Activated CD8-positive, alpha-beta T cell treated with anti-CD3 and anti-CD28 coated beads for 36 hours (primary cell): ENCODE measurements at regions not wholly inside any gene's neighbourhood (a gene's known extent, or its start where the extent isn't known, plus 50 kb on each side); places are given as distances from the start of the nearest gene placed in this dataset.

Experiments used
- ATAC-seq: fragments of 200-7000 bp; cut with Tn5 transposase; one replicate; pipeline ENCODE4 v1.10.0; 2021; ENCODE audit warnings: mild to moderate bottlenecking, moderate library complexity
- CTCF ChIA-PET: fragments of 350-600 bp; sonication (Branson Sonifier 250); formaldehyde crosslinking; loops from one replicate; lab custom pipeline; 2021; ENCODE audit warnings: antibody characterized with exemption; lab: Charles Lee
- POLR2A ChIA-PET: fragments of 350-600 bp; sonication (Branson Sonifier 250); formaldehyde crosslinking; loops from one replicate; lab custom pipeline; 2021; ENCODE audit warnings: antibody characterized with exemption; lab: Charles Lee
- DNase-seq: peaks from one replicate; pipeline ENCODE4 v3.0.0-alpha.2; 2020
- H3K27ac Mint-ChIP-seq: one replicate; pipeline ENCODE4 v1.8.0; 2021; ENCODE audit warnings: mild to moderate bottlenecking, mixed read lengths
- H3K27me3 Mint-ChIP-seq: one replicate; pipeline ENCODE4 v1.8.0; 2021; ENCODE audit warnings: mixed read lengths
- H3K36me3 Mint-ChIP-seq: one replicate; pipeline ENCODE4 v1.8.0; 2021; ENCODE audit warnings: low read depth, mixed read lengths
- H3K4me1 Mint-ChIP-seq: one replicate; pipeline ENCODE4 v1.8.0; 2021; ENCODE audit warnings: low read depth, mixed read lengths
- H3K4me3 Mint-ChIP-seq: one replicate; pipeline ENCODE4 v1.8.0; 2021; ENCODE audit warnings: mild to moderate bottlenecking, moderate library complexity, mixed read lengths
- H3K9me3 Mint-ChIP-seq: one replicate; pipeline ENCODE4 v1.8.0; 2021; ENCODE audit warnings: mixed read lengths
- intact Hi-C: fragments of 100-400 bp; cut with micrococcal nuclease; formaldehyde crosslinking; loops from one replicate; pipeline ENCODE4 v1.10.0; 2022
- TF ChIP-seq, protein P1 (sequence below): fragments of 200-600 bp; IDR thresholded peaks from one replicate; pipeline ENCODE4 v1.8.0; 2022; ENCODE audit warnings: antibody characterized with exemption, mild to moderate bottlenecking

DNA sequence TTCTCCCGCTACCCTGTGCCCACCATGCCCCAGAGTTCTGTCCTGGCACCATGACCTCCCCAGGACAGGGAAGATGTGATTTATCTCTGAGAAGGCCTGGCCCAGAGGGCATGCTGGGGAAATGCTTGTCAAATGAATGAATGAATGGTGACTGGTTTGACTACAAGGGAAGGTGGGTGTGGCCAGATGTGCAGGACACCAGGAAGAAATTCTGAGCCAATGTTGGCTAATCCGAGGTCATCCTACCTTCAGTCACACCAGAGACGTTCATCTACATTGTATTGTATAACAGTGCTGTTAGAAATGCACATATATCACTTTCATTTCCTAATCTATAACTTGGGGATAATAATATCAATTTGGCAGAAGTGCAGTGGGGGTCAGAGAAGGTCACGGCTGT is 138.4 kb downstream of the FAM43A start:
- ChIA-PET POLR2A (no interaction called here), CTCF (no interaction called here)
- no peak overlapping the region for H3K27ac Mint-ChIP-seq
- no peak overlapping the region for H3K4me3 Mint-ChIP-seq
- no peaks in the 10 kb centered on the region for H3K27me3 Mint-ChIP-seq
- intact Hi-C loops: no loop called here
- ATAC-seq (no peak), DNase-seq (no peak)
- no peaks in the 10 kb centered on the region for H3K9me3 Mint-ChIP-seq
- no peaks in the 10 kb centered on the region for H3K36me3 Mint-ChIP-seq
- H3K4me1 Mint-ChIP-seq: no peaks in the 10 kb centered on the region
- TF ChIP-seq, protein P1, sequence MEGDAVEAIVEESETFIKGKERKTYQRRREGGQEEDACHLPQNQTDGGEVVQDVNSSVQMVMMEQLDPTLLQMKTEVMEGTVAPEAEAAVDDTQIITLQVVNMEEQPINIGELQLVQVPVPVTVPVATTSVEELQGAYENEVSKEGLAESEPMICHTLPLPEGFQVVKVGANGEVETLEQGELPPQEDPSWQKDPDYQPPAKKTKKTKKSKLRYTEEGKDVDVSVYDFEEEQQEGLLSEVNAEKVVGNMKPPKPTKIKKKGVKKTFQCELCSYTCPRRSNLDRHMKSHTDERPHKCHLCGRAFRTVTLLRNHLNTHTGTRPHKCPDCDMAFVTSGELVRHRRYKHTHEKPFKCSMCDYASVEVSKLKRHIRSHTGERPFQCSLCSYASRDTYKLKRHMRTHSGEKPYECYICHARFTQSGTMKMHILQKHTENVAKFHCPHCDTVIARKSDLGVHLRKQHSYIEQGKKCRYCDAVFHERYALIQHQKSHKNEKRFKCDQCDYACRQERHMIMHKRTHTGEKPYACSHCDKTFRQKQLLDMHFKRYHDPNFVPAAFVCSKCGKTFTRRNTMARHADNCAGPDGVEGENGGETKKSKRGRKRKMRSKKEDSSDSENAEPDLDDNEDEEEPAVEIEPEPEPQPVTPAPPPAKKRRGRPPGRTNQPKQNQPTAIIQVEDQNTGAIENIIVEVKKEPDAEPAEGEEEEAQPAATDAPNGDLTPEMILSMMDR: no peak

DNA sequence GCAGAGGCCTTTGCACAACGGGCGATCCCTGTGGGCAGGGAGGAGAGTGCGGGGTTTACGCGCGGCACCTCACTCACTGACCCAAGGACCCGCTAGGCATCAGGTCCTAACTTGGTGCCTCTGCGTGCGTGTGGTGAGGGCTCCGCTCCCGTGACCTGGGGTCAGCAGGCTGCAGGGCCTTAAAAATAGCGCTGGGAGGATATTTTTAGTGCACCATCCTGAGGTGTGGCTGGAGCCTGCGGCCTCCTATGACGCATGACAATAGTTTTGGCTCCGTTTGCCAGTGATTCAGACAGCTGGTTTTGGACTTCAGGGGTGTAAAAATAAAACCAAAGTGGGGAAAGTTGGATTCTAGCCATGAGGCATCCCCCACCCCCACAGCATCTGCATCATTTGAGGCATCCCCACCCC is 139.0 kb downstream of the FAM43A start:
- ChIA-PET CTCF (no interaction called here), POLR2A (no interaction called here)
- H3K27ac Mint-ChIP-seq: no peak overlapping the region
- TF ChIP-seq, protein P1: no peak
- H3K4me3 Mint-ChIP-seq: no peak overlapping the region
- intact Hi-C loops: no loop called here
- H3K4me1 Mint-ChIP-seq: no peaks in the 10 kb centered on the region
- no peaks in the 10 kb centered on the region for H3K36me3 Mint-ChIP-seq
- no peak for DNase-seq
- H3K9me3 Mint-ChIP-seq: no peaks in the 10 kb centered on the region
- no peak for ATAC-seq
- no peaks in the 10 kb centered on the region for H3K27me3 Mint-ChIP-seq

DNA sequence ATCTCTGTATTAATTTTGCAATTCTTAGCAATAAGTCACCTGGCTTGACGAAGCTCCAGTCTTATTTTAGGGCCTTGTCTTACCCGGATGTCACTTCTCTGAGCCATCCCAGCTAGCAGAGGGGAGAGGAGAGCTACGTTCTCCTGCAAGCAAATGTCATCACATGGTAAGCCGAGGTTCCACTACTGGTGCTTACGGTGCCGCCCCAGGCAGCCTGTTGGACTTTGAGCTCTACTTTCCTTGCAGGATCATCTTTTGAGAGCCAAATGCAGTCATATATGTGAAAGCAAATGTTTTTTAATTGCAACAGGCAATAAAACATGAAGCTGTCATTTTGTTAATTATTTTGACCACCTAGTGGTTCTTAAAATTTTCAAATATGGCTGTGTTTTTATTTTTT is 140.9 kb downstream of the FAM43A start:
- Mint-ChIP-seq H3K4me3 (no peak overlapping the region), H3K4me1 (no peaks in the 10 kb centered on the region), H3K27ac (no peak overlapping the region), H3K9me3 (no peaks in the 10 kb centered on the region), H3K36me3 (no peaks in the 10 kb centered on the region), H3K27me3 (no peaks in the 10 kb centered on the region)
- intact Hi-C loops: no loop called here
- ATAC-seq (no peak), DNase-seq (no peak)
- TF ChIP-seq, protein P1: no peak
- POLR2A ChIA-PET: interaction anchor here (0.6 kb wide), 1 partner anchor 377 kb away, joined by 3 read pairs; no protein-coding TSS in a partner anchor
- CTCF ChIA-PET: no interaction called here

DNA sequence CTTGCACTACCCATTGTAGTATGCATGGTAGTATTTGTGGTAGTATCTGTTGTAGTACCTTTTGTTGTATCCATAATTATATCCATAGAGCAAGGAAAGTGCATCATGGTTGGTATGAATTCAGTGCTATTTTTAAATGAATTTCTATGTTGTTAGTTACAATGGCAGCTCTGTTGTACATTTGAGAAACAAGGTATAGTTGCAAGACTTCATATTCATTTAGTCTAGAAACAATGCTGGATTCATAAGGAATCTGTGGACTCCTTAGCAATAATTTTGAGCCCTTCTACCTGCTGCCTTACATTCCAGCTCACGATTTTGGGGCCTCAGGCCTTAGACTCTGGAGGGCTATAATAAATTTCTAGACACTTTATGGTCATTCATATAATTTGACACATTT is 141.8 kb downstream of the FAM43A start:
- ChIA-PET CTCF (no interaction called here), POLR2A (no interaction called here)
- Mint-ChIP-seq H3K4me3 (no peak overlapping the region), H3K27me3 (no peaks in the 10 kb centered on the region), H3K4me1 (no peaks in the 10 kb centered on the region), H3K9me3 (no peaks in the 10 kb centered on the region), H3K27ac (no peak overlapping the region), H3K36me3 (no peaks in the 10 kb centered on the region)
- intact Hi-C loops: no loop called here
- DNase-seq (no peak), ATAC-seq (no peak)
- TF ChIP-seq, protein P1: no peak

DNA sequence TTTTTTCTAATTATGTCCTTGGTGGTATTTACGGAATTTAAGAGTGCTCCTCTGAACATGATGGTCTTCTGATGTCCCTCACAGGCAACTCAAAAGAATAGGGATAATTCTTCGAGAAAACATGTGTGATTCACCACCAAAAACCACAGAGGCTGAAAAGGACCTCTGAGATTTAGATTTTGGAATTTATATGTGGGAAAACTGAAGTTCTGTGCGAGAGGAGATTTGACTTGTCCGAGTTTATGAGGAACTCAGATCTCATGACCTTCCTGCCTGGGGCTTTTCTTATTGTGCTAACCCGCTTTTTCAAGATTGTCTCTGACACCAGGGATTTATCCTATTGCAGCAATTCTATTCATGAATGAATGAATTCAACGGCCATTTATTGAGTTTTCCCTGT is 142.4 kb downstream of the FAM43A start:
- no peak overlapping the region for H3K27ac Mint-ChIP-seq
- intact Hi-C loops: no loop called here
- DNase-seq: no peak
- TF ChIP-seq, protein P1: no peak
- H3K4me1 Mint-ChIP-seq: no peaks in the 10 kb centered on the region
- H3K36me3 Mint-ChIP-seq: no peaks in the 10 kb centered on the region
- no peak for ATAC-seq
- H3K4me3 Mint-ChIP-seq: no peak overlapping the region
- H3K27me3 Mint-ChIP-seq: no peaks in the 10 kb centered on the region
- POLR2A ChIA-PET: no interaction called here
- CTCF ChIA-PET: no interaction called here
- H3K9me3 Mint-ChIP-seq: no peaks in the 10 kb centered on the region
